Adrenal gland (tissue), 9 donors: ENCODE measurements at regions not wholly inside any gene's neighbourhood (a gene's known extent, or its start where the extent isn't known, plus 50 kb on each side); places are given as distances from the start of the nearest gene placed in this dataset.

ENCODE experiments used
- DNase-seq, 7 donors: peaks; one replicate each; pipeline ENCODE4 v3.0.0-alpha.2; 2019 to 2020
- H3K27ac ChIP-seq, 5 donors: fragments of 200-600 bp; sonication (generic) in 4 of 5; 1 replicate in 3 of 5; 2 replicates in 2 of 5; pipeline versions ENCODE4 v1.5.1 to v1.8.0; 2016 to 2020; ENCODE audit warnings: mild to moderate bottlenecking in 1 of 5
- H3K27me3 ChIP-seq: fragments of 200-600 bp; 2 replicates; pipeline ENCODE4 v1.8.0; 2021
- H3K36me3 ChIP-seq, 2 donors: fragments of 200-600 bp; replicated peaks in 1 of 2; 1 replicate in 1 of 2; 2 replicates in 1 of 2; pipeline versions ENCODE4 v1.5.1 to v1.8.0; 2018 to 2022
- H3K4me1 ChIP-seq, 2 donors: fragments of 200-600 bp; replicated peaks in 1 of 2; 1 replicate in 1 of 2; 2 replicates in 1 of 2; pipeline versions ENCODE4 v1.5.1 to v1.8.0; 2018 to 2021
- H3K4me3 ChIP-seq, 4 donors: fragments of 200-600 bp; sonication (generic) in 3 of 4; one replicate each; pipeline ENCODE4 v1.5.1; 2016 to 2018
- H3K9me3 ChIP-seq, 3 donors: fragments of 200-600 bp; sonication (generic) in 1 of 3; replicated peaks in 1 of 3; 1 replicate in 2 of 3; 2 replicates in 1 of 3; pipeline versions ENCODE4 v1.5.1 to v1.8.0; 2016 to 2021
- CTCF ChIP-seq, 6 experiments: fragments of 450-650 bp in 4 of 6; fragments of 200-600 bp in 2 of 6; sonication (generic) in 1 of 6; IDR thresholded peaks; 1 replicate in 5 of 6; 2 replicates in 1 of 6; pipeline versions ENCODE4 v1.5.1 to v1.8.0; 2016 to 2021; ENCODE audit warnings: antibody characterized with exemption in 6 of 6, mild to moderate bottlenecking in 2 of 6, moderate library complexity in 1 of 6
- POLR2A ChIP-seq, 2 donors: fragments of 450-650 bp; IDR thresholded peaks; one replicate each; pipeline ENCODE4 v1.6.1; 2017; ENCODE audit warnings: antibody characterized with exemption in 2 of 2, mild to moderate bottlenecking in 2 of 2, moderate library complexity in 1 of 2
- WGBS, 4 donors: extraction: QIAGEN DNeasy Blood & Tissue Kit in 2 of 4; methylation state at CpG; one replicate each; pipeline versions ENCODE4 v1.1.5 to v1.1.7; 2013 to 2017; 5-methylcytosine and 5-hydroxymethylcytosine counted together
- intact Hi-C, 2 donors: fragments of 100-400 bp; cut with DNase I; formaldehyde crosslinking; loops; one replicate each; pipeline versions ENCODE4 v1.14.1 to v1.15.0; 2022 to 2023
- donor health status: healthy with polysubstance abuse.
- donor health status: Bipolar disorder and iron deficiency.
- donor health status: DM: yes; HTN: yes; CAD: no.
- donor health status: DM: no; HTN: no; CAD: no.
- donor health status: DM: no; HTN: no; CAD: no.

DNA sequence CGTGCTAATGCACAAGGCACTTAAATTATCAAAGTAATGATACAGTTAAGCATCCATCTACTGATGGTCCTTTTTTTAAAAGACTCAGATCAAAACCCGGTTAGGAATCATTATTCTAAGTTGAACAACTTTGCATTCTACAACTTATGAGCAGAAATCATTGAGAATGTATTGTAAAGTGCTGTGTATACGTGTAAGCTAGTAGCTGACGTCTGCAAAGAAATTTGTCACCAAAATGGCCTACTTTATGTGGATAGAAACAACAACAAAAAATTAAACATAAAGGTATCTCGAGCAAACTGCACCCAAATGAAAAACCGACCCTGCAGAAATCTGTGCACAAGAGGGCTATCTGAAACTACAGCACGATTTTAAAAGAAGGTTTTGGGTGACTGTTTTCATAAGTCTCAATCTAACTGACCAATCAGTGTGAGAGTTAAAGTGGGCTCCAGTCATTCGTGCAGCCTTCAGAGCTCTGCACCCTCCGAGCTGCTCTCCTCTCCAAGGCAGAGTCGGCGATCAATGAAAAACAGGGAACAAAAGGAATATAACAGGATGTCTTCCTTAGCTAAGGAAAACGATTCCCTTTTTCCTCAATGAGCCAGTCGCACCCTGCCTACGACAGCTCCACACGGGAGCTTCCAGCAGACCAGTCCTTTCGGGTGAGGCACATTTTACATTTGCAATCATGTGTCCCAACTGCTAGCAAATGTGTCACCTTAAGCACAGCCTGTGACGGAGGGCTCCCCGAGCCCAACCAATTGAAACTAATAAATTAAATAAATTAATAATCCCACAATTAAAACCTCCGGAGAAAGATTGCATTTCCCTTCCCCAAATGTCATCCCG, 200.7 kb upstream of the FOXN3 start:
- no peaks in the 10 kb centered on the region for H3K27me3 ChIP-seq
- peak overlapping the region; percentile 8 to 79 (median 65) for H3K27ac ChIP-seq
- WGBS, 4 donors = 1 to 2% (median 2%) methylated on average over 20 of the region's 20 CpGs
- H3K36me3 ChIP-seq = no peaks in the 10 kb centered on the region
- TF ChIP-seq POLR2A (IDR thresholded peaks at IDR 0.05) = peak; percentile 42 to 68
- no peak for TF ChIP-seq CTCF (IDR thresholded peaks at IDR 0.05)
- DNase-seq = peak; percentile 37 to 70 (median 53)
- no peaks in the 10 kb centered on the region for H3K9me3 ChIP-seq
- peaks cover 5 to 42% of the 10 kb centered on the region in 2 donors for H3K4me1 ChIP-seq
- intact Hi-C loops = loop anchor here in 1 of 2 donors (10.0 kb wide), 1 partner anchor 193 kb away; no protein-coding TSS in a partner anchor
- H3K4me3 ChIP-seq = peak overlapping the region in 3 of 4 donors; percentile 11 to 93 (median 49)

- DNase-seq = no peak
- Histone ChIP-seq H3K36me3 (no peaks in the 10 kb centered on the region), H3K9me3 (no peaks in the 10 kb centered on the region), H3K4me1 (peaks cover 5 to 42% of the 10 kb centered on the region in 2 donors), H3K27ac (peak overlapping the region in 2 of 5 donors; percentile 75 to 79), H3K4me3 (peak overlapping the region in 1 of 4 donors; percentile 93), H3K27me3 (no peaks in the 10 kb centered on the region)
- intact Hi-C loops = loop anchor here in 1 of 2 donors (10.0 kb wide), 1 partner anchor 192 kb away; no protein-coding TSS in a partner anchor
- 25 to 29% (median 26%) methylated on average over 5 of the region's 5 CpGs for WGBS, 4 donors
- TF ChIP-seq POLR2A (IDR thresholded peaks at IDR 0.05) = no peak
Measured at GRCh38 chr14:89616852-89617341, 199.9 kb upstream of the FOXN3 start.

GRCh38 chr14:89616425-89616824, 199.4 kb upstream of the FOXN3 start:
- no peaks in the 10 kb centered on the region for H3K36me3 ChIP-seq
- 56 to 67% (median 61%) methylated on average over 2 of the region's 2 CpGs for WGBS, 4 donors
- H3K27ac ChIP-seq = peak overlapping the region in 1 of 5 donors; percentile 75
- no peak for DNase-seq
- intact Hi-C loops = loop anchor here in 1 of 2 donors (10.0 kb wide), 1 partner anchor 192 kb away; no protein-coding TSS in a partner anchor
- TF ChIP-seq POLR2A (IDR thresholded peaks at IDR 0.05) (no peak), CTCF (IDR thresholded peaks at IDR 0.05) (no peak)
- peak overlapping the region in 1 of 4 donors; percentile 93 for H3K4me3 ChIP-seq
- H3K27me3 ChIP-seq = no peaks in the 10 kb centered on the region
- peaks cover 5 to 42% of the 10 kb centered on the region in 2 donors for H3K4me1 ChIP-seq
- no peaks in the 10 kb centered on the region for H3K9me3 ChIP-seq

DNA sequence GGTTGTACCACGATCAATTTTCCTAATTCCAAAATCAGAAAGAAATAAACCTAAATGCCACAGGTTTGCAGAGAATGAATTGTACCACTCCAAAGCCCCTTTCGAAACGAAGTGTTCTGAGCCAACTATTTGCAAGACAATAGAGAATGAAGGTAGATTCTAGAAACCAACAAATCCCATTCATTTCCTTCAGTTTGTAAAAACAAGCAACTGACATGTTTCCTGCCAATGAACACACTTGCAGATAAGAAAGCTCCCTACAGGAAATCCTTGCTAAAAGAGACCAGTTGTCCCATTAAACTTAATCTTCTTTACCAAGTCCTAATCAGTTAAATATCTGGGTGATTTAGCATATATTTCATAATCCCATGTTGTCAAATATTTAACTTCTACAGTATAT, 198.4 kb upstream of the FOXN3 start:
- no peak for DNase-seq
- no peaks in the 10 kb centered on the region for H3K27me3 ChIP-seq
- intact Hi-C loops = loop anchor here in 1 of 2 donors (10.0 kb wide), 1 partner anchor 191 kb away; no protein-coding TSS in a partner anchor
- WGBS, 4 donors = 61 to 66% (median 66%) methylated on average over 3 of the region's 3 CpGs
- TF ChIP-seq POLR2A (IDR thresholded peaks at IDR 0.05) (no peak), CTCF (IDR thresholded peaks at IDR 0.05) (no peak)
- H3K27ac ChIP-seq = no peak overlapping the region
- H3K36me3 ChIP-seq = no peaks in the 10 kb centered on the region
- no peaks in the 10 kb centered on the region for H3K9me3 ChIP-seq
- no peak overlapping the region for H3K4me3 ChIP-seq
- H3K4me1 ChIP-seq = peaks cover 5 to 42% of the 10 kb centered on the region in 2 donors
